Thyroid gland (tissue), 4 donors: ENCODE measurements at regions not wholly inside any gene's neighbourhood (a gene's known extent, or its start where the extent isn't known, plus 50 kb on each side); places are given as distances from the start of the nearest gene placed in this dataset.

Source experiments
- CTCF ChIP-seq, 6 experiments: fragments of 200-600 bp in 3 of 6; fragments of 450-650 bp in 3 of 6; sonication (generic) in 3 of 6; IDR thresholded peaks; one replicate each; pipeline ENCODE4 v1.5.1; 2016 to 2019; ENCODE audit warnings: antibody characterized with exemption in 6 of 6, mild to moderate bottlenecking in 2 of 6, inconsistent platforms in 1 of 6, moderate library complexity in 1 of 6
- POLR2A ChIP-seq, 2 donors: fragments of 450-650 bp; IDR thresholded peaks; one replicate each; pipeline ENCODE4 v1.6.1; 2017; ENCODE audit warnings: antibody characterized with exemption in 2 of 2, mild to moderate bottlenecking in 2 of 2, moderate library complexity in 1 of 2

GRCh38 chr4:67071641-67072040 lies 473.7 kb downstream of the CENPC start:
- TF ChIP-seq CTCF (IDR thresholded peaks at IDR 0.05): no peak
- no peak for TF ChIP-seq POLR2A (IDR thresholded peaks at IDR 0.05)
